Stimulated activated CD8-positive, alpha-beta memory T cell treated with anti-CD3 and anti-CD28 coated beads, Interleukin-4, amount 100 ng/mL, for 1 hour (primary cell): ENCODE measurements at regions not wholly inside any gene's neighbourhood (a gene's known extent, or its start where the extent isn't known, plus 50 kb on each side); places are given as distances from the start of the nearest gene placed in this dataset.
"Not testable (repeated sequence)": the region's sequence is repeated elsewhere in the genome, so short reads cannot be mapped to it uniquely, and the experiment has no call there.

Experiments
- DNase-seq, 2 donors: peaks; one replicate each; pipeline ENCODE4 v3.0.0-alpha.2; 2020; ENCODE audit warnings: low read depth in 2 of 2, low spot score in 1 of 2

DNA sequence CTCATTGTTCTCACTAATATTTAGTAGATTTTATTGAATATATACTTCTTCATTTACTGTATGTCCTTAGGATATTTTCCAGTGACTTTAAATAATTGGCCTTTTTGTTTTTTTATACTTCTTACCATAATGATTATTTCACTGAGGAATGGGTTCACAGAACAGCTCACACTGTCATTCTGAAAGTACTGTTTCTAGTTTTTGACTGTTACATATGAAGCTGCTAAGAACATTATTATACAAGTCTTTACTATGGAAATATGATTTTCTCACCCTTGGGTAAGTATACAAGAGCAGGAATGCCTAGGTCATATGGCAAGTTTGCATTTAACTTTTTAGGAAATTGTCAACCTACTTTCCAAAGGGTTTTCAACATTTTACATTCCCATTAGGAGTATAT, 343.1 kb downstream of the CCER1 start:
- DNase-seq = no peak

DNA sequence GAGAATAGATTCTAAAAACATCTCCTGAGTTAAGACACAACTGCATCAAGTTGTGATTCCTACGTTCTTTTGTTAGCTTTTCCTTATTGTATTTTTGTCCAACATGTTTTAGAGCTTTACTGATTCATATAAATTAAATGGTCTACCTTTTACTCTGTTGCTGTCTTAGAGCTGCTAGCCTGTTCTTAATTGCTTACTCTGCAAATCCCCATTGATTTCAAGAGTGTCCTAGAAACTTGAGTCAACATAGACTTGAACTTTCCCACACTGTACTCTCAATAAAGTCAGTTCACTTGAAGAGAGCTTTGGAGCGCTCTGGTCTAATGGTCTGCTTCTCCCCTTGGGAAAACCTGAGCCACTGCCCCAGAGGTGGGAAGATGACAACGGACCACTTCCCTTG, 343.9 kb downstream of the CCER1 start:
- DNase-seq = no peak

DNA sequence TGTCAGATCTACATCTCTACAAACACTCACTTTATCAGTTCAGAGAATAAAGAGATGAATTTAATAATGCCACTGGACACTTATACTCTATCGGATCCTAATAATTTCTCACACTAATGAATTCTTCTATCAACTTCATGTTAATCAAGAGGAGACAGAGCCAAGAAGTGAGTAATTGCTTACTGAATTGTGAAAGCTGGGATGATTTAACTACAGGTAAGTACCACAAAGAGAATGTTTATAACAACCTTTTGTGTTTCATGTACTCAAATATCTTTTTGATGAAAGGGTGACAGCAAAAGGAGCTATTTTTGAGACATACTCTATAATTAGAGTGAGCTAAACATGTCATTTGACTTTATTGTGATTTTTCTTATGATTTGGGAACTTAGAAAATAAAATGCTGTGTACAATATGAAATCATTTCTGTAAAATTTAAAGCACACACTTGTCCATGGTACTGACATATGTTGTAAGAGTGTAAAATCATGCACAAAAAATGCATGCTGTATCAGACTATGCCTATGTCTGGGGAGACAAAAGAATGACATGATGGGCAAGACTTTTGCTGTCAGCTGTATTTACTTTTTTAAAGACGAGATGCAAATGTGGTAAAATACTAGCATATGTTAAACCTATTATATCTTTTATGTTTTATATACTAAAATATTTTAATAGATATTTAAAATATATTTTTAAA, 361.2 kb downstream of the CCER1 start:
- no peak for DNase-seq

DNA sequence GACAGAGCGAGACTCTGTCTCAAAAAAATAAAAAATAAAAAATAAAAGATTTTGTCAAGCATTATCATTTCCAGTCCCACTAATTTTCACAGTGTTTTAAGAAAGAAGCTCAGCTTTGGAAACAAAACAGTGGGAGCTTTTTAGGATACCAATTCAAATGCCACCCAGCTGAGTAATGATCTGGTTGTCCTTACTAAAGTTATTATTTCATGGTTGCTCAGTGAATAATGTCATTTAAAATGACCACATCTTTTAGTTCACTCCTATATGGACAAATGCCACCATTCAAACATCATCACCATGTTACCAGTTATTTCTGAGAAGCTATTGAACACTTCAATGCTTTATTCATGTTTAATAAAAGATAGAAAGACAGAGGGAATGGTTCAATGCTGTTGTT, 365.0 kb downstream of the CCER1 start:
- DNase-seq = no peak

DNA sequence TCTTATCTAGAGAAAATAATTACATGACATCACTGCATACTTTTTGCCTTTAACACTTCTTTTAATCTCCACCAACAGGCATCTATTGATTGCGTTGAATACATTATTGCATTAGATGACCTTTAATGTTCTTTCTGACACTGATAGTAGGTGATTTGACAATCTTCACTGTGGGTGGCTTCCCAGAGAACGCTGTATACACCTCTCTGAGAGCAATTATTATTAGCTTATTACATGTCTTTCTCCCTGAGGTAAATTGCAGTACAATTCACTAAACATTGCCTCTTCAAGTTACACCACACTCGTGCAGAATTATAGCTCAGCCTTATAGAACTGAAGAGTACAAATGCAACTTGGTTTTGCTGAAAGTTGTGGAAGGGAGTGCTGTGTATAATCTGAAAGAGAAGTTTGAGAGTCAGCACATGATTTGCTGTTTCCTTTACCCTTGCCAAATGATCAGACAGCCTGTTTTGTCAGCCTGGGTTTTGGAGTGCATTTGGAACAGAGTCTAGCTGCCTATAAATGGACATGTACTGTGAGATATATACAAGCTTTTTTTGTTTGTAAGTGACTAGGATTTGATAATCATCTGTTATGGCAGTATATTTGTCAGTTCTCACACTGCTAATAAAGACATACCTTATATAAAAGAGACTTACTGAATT, 369.2 kb downstream of the CCER1 start:
- no peak for DNase-seq

DNA sequence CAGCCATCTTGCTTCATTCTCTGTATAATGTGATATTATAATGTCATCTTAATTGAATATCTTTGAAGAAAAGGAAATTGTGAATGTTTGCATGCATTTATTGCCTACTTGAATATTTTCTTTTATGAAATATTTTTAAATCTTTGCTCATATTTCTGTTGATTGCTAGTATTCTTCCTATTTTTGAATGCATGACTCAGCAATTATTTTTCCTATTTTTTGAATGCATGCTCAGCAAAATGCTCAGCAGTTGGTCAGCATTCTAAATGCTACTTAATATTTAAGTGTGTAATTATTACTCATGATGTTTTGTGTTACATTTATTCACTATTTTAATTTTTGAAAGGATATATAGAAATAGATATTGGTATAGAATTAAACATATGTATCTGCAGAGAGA, 378.3 kb downstream of the CCER1 start:
- no peak for DNase-seq

DNA sequence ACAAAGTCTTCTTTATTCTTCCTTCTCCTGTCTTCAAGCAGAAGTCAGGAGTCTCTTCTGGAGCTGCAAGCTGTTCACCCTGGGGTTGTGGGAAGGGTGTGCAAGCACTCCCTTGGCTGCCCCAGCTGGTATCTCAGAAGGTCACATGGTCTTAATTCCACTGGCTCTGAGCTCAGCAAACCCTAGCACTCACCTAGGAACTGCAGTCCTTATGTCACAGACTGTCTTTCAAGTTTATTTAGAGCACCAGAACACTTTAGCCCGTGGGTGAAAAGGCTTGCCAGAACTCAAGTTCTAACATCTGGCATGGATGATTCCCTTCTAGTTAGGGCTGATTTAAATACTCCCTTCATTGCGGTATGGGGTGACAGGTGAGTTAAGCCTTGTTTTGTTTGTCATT, 379.0 kb downstream of the CCER1 start:
- no peak for DNase-seq

DNA sequence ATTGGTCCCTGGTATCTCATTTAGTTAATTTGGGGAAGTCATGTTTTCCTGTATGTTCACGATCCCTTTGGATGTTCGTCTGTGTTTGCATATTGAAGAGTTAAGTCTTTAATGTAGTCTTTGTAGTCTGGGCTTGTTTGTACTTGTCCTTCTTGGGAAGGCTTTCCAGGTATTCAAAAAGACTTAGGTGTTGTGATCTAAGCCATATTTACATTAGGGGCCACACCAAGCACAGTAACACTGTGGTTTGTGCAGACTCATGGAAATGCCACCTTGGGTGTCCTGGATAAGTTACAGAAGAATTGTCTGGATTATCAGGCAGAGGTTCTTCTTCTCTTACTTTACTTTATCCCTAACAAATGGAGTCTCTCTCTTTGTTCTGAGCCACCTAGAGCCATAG, 380.3 kb downstream of the CCER1 start:
- no peak for DNase-seq

DNA sequence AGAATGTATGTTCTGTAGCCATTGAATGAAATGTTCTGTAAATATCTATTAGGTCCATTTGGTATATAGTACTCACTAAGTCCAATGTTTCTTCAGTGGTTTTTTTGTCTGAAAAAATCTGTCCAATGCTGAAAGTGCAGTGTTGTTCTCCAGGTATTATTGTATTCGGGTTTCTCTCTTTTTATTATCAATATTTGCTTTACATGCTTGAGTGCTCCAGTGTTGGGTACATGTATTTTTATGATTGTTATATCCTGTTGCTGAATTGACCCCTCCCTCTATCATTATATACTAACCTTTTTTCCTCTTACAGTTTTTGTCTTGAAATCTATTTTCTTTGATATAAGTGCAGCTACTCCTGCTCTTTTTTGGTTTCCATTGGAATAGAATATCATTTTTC, 382.2 kb downstream of the CCER1 start:
- no peak for DNase-seq

DNA sequence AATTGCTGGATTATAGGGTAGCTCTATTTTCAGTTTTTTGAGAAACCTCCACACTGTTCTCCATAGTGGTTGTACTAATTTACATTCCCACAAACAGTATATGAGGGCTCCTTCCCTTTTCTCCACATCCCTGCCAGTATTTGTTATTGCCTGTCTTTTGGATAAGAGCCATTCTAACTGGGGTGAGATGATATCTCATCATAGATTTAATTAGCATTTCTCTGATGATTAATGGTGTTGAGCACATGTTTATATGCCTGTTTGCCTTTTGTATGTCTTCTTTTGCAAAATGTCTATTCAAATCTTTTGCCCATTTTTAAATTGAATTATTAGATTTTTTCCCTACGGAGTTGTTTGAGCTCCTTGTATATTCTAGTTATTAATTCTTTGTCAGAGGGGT, 385.3 kb downstream of the CCER1 start:
- no peak for DNase-seq

DNA sequence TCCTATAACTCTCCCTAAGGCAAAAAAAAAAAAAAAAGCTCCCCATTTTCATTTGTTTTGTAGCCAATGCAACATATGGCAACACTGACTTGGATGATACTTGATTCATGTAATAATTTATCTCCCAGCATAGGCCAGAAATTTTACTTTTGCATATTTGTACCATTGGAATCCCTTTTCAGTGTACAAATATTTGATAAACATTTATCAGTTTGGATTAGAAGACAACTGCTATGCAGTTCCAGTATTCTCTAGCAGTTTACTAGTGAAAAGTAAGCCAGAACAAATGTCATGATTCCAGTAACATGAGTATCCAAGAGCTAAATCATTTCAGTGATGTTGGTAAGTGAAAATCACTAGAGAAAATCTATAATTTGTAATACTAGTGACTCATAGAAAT, 392.3 kb downstream of the CCER1 start:
- no peak for DNase-seq

DNA sequence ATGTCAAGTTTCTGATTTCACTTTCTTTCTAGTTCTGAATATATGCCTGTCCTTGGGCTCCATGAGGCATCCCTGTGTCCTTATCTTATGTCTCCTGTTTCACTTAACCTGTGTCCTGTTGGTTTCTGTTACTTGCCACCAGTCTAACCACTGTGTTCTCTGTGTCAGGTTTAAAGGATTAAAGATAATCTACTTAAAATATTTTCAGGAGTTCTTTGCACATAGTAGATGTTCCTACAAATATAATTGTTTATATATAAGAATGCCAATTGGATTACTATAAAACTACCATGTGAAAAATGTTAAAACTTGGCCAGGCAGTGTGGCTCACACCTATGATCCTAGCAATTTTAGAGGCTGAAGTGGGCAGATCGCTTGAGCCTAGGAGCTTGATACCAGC, 406.4 kb downstream of the CCER1 start:
- DNase-seq = no peak

DNA sequence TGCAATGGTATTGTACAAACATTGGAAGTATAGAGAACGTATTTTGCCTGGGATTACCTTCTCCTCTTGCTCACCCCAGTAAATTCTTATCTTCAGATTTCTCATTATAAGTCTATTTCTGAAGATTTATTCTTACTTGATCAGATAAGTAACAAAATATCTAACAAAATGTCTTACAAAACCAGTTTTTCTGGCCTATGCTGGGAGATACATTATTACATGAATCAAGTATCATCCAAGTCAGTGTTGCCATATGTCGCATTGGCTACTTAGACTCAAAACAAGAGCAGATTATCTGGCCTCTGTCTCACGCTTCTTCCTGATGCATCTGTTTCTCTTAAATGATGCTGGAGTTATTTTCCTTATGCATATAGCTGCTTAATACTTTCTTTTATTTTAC, 408.5 kb downstream of the CCER1 start:
- DNase-seq = no peak

DNA sequence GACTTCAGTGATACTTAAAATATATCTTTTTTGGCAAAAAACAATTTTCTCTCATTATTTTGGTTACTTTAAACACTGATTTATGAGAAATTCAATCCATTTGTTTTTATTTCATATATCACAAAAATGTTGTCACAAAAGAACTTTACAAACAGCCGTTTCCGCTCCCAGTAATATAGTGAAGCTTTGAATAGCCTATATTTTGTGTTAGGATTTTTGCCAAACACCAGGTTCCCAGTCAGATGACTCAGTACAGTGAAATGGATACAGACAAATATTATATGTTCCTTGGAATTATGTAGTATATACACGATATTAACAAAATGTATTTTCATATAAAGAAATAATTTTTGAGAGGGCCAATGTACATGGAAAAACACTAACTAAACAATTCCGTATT, 411.1 kb downstream of the CCER1 start:
- no peak for DNase-seq

DNA sequence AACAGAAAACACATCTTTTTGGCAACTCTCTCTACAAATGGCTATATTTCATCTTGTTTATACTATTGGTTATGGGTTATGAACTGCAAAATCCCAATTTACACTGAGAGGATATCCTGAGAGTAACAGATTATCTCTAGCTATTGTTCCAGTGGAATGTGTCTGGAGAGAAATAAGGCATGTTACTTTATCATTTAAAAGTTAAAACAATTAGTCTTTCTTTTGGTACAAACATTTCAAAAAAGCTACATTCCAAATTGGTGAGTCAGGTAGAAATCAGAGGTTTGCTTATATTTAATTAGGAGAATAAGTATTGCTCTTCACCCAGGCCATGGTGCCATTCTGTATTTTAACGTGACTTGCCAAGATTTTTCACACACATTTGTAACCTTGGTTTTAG, 411.6 kb downstream of the CCER1 start:
- DNase-seq = no peak

DNA sequence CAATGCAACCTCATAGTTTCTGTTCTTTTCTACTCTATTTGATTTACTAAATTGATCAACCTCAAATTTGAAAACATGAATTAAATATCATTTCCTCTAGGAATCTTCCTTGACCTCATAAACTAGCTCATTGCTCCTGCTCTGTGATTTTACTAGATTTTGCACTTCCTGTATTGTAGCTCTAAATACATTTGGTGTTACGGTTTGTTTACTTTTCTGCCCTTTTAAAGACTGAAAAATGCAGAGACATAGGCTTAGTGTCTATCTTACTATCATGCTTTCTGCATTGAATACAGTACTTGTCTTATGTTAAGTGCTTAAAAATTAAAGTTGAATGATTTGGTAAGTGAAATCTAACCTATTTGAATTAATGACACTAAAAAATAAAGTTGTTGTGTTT, 412.1 kb downstream of the CCER1 start:
- DNase-seq = not testable (repeated sequence)

DNA sequence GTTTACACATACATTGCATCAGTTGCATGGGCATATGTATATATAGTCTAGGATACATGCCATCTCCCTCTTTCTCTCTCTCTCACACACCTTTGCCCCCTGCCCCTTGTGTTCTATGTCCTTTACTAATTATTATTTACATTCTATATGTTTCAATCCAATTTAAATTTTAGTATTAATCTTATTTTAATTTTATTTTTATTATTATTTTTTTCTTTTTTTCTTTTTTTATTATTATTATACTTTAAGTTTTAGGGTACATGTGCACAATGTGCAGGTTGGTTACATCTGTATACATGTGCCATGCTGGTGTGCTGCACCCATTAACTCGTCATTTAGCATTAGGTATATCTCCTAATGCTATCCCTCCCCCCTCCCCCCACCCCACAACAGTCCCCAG, 421.1 kb downstream of the CCER1 start:
- DNase-seq = not testable (repeated sequence)

DNA sequence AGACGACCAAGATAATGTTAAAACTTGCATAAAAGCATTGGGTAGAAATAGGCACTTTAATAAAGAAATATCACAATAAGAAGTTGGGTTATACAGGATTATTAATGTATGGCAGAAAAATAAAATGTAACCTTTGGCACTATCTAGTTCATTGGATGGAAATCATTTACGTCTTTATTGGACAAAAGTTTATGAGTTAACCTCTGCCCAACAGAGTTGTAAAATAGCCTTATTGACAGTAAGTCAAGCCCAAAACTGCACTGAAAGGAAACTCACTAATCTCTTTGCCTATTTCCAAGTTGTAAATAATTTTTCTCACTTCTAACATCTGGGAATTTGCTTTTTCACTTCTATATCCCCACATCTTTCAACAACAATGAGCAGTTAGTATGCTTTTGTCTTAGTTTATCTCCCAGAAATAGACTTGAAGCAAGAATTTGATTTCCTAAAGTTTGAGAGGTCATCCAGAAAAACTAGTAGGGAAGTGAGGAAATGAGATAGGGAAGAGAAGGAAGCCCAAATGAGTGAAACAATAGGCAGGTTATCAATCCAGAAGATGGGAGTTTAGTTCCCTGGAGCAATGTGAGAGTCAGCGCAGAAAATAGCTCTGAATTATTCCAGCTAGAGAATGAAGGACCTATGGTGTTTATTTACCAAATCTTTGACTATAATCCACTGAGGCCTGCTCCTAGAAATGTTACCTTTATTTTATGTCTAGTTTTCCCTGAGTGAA, 434.8 kb downstream of the CCER1 start:
- no peak for DNase-seq

DNA sequence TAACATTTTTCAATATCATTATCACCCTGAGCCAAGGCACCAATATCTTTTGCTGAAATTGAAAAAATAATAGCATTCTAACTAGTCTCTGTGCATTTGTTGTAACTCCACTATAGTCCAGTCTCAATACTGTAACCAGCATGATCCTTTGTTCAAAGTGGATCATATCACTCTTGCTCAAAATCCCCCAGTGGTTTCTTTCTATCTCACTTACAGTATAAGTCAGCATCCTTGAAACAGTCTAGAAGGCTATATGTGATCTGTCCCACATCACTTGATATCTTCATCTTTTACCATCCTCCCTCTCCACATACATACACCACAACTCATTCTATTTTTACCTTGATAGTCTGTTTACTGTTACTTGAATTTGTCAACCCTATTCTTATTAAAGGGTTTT, 435.7 kb downstream of the CCER1 start:
- DNase-seq = no peak

DNA sequence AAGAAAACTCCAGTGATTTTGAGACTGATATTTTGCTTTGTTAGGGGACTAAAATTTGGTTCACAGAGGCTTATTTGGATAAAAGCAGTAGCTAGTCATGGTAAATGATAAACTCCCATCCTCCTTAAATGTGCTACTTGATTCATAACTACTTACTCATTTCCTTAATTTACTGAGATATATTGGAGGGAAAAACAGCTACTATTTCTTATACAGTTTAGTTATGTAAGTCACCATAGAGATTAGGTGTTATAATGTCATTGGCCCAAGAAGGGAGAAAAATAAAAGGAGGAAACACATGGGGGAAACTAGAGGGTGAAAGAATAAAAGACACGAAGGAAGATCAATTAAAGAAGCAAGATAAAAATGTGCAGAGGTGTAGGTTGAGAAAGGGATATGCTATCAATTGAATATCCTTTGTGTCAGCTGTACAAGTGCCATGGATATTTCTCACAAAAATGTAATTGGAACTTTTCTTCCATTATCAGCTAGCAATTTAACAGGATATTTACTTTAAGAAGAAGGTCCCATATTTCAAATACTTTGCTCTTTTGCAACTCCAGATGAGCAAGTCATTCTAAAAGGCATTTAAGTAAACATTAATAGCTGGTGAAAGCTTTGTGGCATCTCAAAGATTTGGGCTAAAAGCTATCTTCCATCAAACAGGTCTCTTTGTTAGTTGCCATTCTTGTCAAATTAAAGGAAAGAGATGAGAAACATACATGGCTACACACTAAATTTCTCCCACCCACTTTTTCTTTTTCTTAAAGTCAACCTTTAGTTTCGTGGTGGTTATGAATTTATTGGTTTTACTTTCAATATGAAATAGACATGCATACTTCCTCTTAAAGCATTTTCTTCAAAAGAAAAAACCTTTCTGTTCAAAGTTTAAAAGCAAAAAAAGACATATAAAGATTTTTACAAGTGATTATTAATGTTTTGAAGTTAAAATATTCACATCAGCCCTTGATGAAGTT, 439.5 kb downstream of the CCER1 start:
- DNase-seq = no peak

DNA sequence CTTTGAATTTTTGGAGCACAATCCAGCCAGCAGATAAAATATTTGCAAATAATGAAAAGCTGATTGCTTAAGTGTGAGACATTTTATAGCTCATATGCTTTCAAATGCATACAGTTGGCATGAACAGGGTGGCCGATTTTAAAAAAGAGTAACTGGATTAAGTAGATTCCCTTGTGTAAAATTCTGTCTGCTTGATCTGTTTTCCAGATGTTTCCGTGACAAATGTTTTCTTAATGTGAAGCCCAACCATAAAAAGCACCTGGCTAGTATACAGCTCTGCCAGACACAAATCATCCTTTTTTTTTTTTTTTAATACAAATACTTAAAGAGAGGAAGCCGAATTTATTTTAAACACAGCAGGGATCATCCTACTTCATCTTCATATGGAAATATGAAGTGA, 440.7 kb downstream of the CCER1 start:
- DNase-seq = no peak
